H1 (cell line): ENCODE measurements at regions not wholly inside any gene's neighbourhood (a gene's known extent, or its start where the extent isn't known, plus 50 kb on each side); places are given as distances from the start of the nearest gene placed in this dataset.

ENCODE experiments used
- CTCF ChIA-PET: fragments of 300-600 bp; sonication (Branson Sonifier 250); formaldehyde crosslinking; loops from one replicate; lab custom pipeline; 2021; ENCODE audit not compliant: partially characterized antibody; lab: Charles Lee
- POLR2A ChIA-PET: fragments of 300-600 bp; sonication (Branson Sonifier 250); formaldehyde crosslinking; loops from one replicate; lab custom pipeline; 2021; ENCODE audit warnings: inconsistent platforms; ENCODE audit not compliant: partially characterized antibody; lab: Charles Lee
- DNase-seq, 2 experiments: peaks; one replicate each; pipeline versions ENCODE4 v3.0.0 to v3.0.0-alpha.2; 2010 to 2022; ENCODE audit warnings: low spot score in 2 of 2, low read depth in 1 of 2, mixed read lengths in 1 of 2
- FAIRE-seq: peaks from 2 replicates; lab custom pipeline; 2011; peaks lifted over from hg19 to GRCh38; lab: Jason Lieb, UNC
- H2AFZ ChIP-seq: 2 replicates; pipeline ENCODE4 v1.8.1; 2012; ENCODE audit warnings: low read length, inconsistent platforms
- H2AK5ac ChIP-seq: 2 replicates; pipeline ENCODE4 v1.6.1; 2013; ENCODE audit warnings: low read depth, low read length
- H2BK120ac ChIP-seq: replicated peaks from 2 replicates; pipeline ENCODE3; 2013; ENCODE audit warnings: low read depth, low read length, inconsistent platforms
- H2BK12ac ChIP-seq: 2 replicates; pipeline ENCODE4 v1.6.1; 2013; ENCODE audit warnings: low read depth, low read length
- H2BK15ac ChIP-seq: 2 replicates; pipeline ENCODE4 v1.6.1; 2013; ENCODE audit warnings: low read length
- H2BK20ac ChIP-seq: 2 replicates; pipeline ENCODE4 v1.6.1; 2013; ENCODE audit warnings: low read length
- H2BK5ac ChIP-seq: 2 replicates; pipeline ENCODE4 v1.6.1; 2013; ENCODE audit warnings: low read depth, low read length
- H3K14ac ChIP-seq: 2 replicates; pipeline ENCODE4 v1.6.1; 2013; ENCODE audit warnings: inconsistent platforms; ENCODE audit not compliant: insufficient read length
- H3K18ac ChIP-seq: 2 replicates; pipeline ENCODE4 v1.6.1; 2013; ENCODE audit warnings: low read length; ENCODE audit errors: extremely low read depth
- H3K23ac ChIP-seq: 2 replicates; pipeline ENCODE4 v1.6.1; 2013; ENCODE audit warnings: inconsistent platforms; ENCODE audit not compliant: insufficient read length
- H3K23me2 ChIP-seq: 2 replicates; pipeline ENCODE4 v1.6.1; 2013; ENCODE audit warnings: low read depth, low read length
- H3K27ac ChIP-seq: 2 replicates; pipeline ENCODE4 v1.6.1; 2011; ENCODE audit warnings: low read depth, low read length, inconsistent platforms
- H3K27me3 ChIP-seq, 4 experiments: replicated peaks in 1 of 4; 1 replicate in 1 of 4; 2 replicates in 3 of 4; pipeline versions ENCODE4 v1.6.1 to v1.8.1; 2011 to 2013; ENCODE audit warnings: low read length in 3 of 4, mild to moderate bottlenecking in 3 of 4, inconsistent platforms in 2 of 4, mixed read lengths in 2 of 4, moderate library complexity in 1 of 4; ENCODE audit not compliant: control insufficient read depth in 3 of 4, insufficient read depth in 3 of 4; ENCODE audit errors: extremely low read depth in 1 of 4
- H3K36me3 ChIP-seq, 4 experiments: 2 replicates each; pipeline versions ENCODE4 v1.6.1 to v1.8.1; 2011 to 2013; ENCODE audit warnings: mild to moderate bottlenecking in 4 of 4, low read length in 3 of 4, moderate library complexity in 2 of 4, control low read depth in 1 of 4, inconsistent platforms in 1 of 4; ENCODE audit not compliant: insufficient read depth in 4 of 4, control insufficient read depth in 2 of 4
- H3K4ac ChIP-seq: replicated peaks from 2 replicates; pipeline ENCODE3; 2013; ENCODE audit warnings: low read length, low read depth, mixed read lengths, inconsistent platforms; ENCODE audit not compliant: insufficient read length
- H3K4me1 ChIP-seq, 4 experiments: replicated peaks in 1 of 4; 1 replicate in 1 of 4; 2 replicates in 3 of 4; pipeline versions ENCODE4 v1.6.1 to v1.8.1; 2011 to 2013; ENCODE audit warnings: low read length in 3 of 4, inconsistent platforms in 2 of 4, mixed read lengths in 1 of 4; ENCODE audit not compliant: insufficient read depth in 4 of 4, control insufficient read depth in 3 of 4
- H3K4me2 ChIP-seq, 2 experiments: 2 replicates each; pipeline versions ENCODE4 v1.6.1 to v1.8.1; 2011 to 2013; ENCODE audit warnings: low read depth in 2 of 2, low read length in 2 of 2, control low read depth in 1 of 2, inconsistent platforms in 1 of 2, mild to moderate bottlenecking in 1 of 2; ENCODE audit not compliant: insufficient read depth in 1 of 2
- H3K4me3 ChIP-seq, 4 experiments: fragments of 200-600, 300-600 bp in 1 of 4; sonication (generic), shearing (Covaris generic), sonication (Bioruptor Twin) in 1 of 4; 2 replicates each; pipeline versions ENCODE4 v1.5.1 to v1.8.1; 2011 to 2016; ENCODE audit warnings: low read length in 4 of 4, low read depth in 3 of 4, control low read depth in 2 of 4, inconsistent platforms in 2 of 4, mild to moderate bottlenecking in 2 of 4, mixed read lengths in 1 of 4, moderate library complexity in 1 of 4; ENCODE audit not compliant: insufficient read depth in 2 of 4; ENCODE audit errors: extremely low read depth in 1 of 4
- H3K56ac ChIP-seq: replicated peaks from 2 replicates; pipeline ENCODE3; 2013; ENCODE audit warnings: low read depth, mild to moderate bottlenecking, mixed read lengths, low read length, inconsistent platforms; ENCODE audit not compliant: insufficient read length
- H3K79me1 ChIP-seq: 2 replicates; pipeline ENCODE4 v1.6.1; 2013; ENCODE audit warnings: low read depth, low read length, control low read depth
- H3K79me2 ChIP-seq, 2 experiments: 2 replicates each; pipeline versions ENCODE4 v1.6.1 to v1.8.1; 2012 to 2013; ENCODE audit warnings: low read length in 2 of 2, mild to moderate bottlenecking in 2 of 2, inconsistent platforms in 1 of 2; ENCODE audit not compliant: insufficient read depth in 2 of 2, control insufficient read depth in 1 of 2
- H3K9ac ChIP-seq, 4 experiments: replicated peaks in 1 of 4; 1 replicate in 1 of 4; 2 replicates in 3 of 4; pipeline versions ENCODE4 v1.6.1 to v1.8.1; 2011 to 2013; ENCODE audit warnings: low read depth in 3 of 4, low read length in 3 of 4, control low read depth in 2 of 4, mild to moderate bottlenecking in 2 of 4, moderate library complexity in 2 of 4, inconsistent platforms in 1 of 4; ENCODE audit errors: extremely low read depth in 1 of 4
- H3K9me3 ChIP-seq, 2 experiments: 2 replicates each; pipeline versions ENCODE4 v1.6.1 to v1.8.1; 2012 to 2013; ENCODE audit warnings: mild to moderate bottlenecking in 2 of 2, moderate library complexity in 2 of 2, control low read depth in 1 of 2, inconsistent platforms in 1 of 2, low read depth in 1 of 2, low read length in 1 of 2, mixed read lengths in 1 of 2; ENCODE audit not compliant: insufficient read depth in 2 of 2
- H4K20me1 ChIP-seq, 2 experiments: replicated peaks in 1 of 2; 2 replicates each; pipeline versions ENCODE3 to v1.8.1; 2011 to 2013; ENCODE audit warnings: inconsistent platforms in 2 of 2, low read length in 2 of 2, mild to moderate bottlenecking in 1 of 2; ENCODE audit not compliant: insufficient read depth in 2 of 2, control insufficient read depth in 1 of 2
- H4K5ac ChIP-seq: 2 replicates; pipeline ENCODE4 v1.6.1; 2013; ENCODE audit warnings: low read length, low read depth, mixed read lengths, inconsistent platforms; ENCODE audit not compliant: insufficient read length
- H4K8ac ChIP-seq: 2 replicates; pipeline ENCODE4 v1.8.0; 2013; ENCODE audit warnings: mild to moderate bottlenecking, moderate library complexity, low read length, inconsistent platforms; ENCODE audit not compliant: insufficient read depth; ENCODE audit errors: extremely low read depth
- H4K91ac ChIP-seq: replicated peaks from 2 replicates; pipeline ENCODE3; 2013; ENCODE audit warnings: low read length, mixed read lengths, inconsistent platforms; ENCODE audit not compliant: insufficient read length
- MAFK ChIP-seq: IDR thresholded peaks from 2 replicates; pipeline ENCODE4 v1.6.1; 2012; ENCODE audit warnings: low read depth, mild to moderate bottlenecking, improper control_type of control experiment, low read length
- POU5F1 ChIP-seq: IDR thresholded peaks from 2 replicates; pipeline ENCODE4 v1.6.1; 2011; ENCODE audit warnings: low read depth, mild to moderate bottlenecking, low read length, moderate library complexity
- RAD21 ChIP-seq, 2 experiments: IDR thresholded peaks in 1 of 2; conservative IDR thresholded peaks in 1 of 2; 2 replicates each; pipeline ENCODE4 v1.6.1; 2011; ENCODE audit warnings: low read depth in 2 of 2, low read length in 2 of 2, improper control_type of control experiment in 1 of 2, inconsistent platforms in 1 of 2, mild to moderate bottlenecking in 1 of 2, moderate library complexity in 1 of 2
- SIN3A ChIP-seq, 2 experiments: IDR thresholded peaks in 1 of 2; conservative IDR thresholded peaks in 1 of 2; 2 replicates each; pipeline ENCODE4 v1.6.1; 2011 to 2012; ENCODE audit warnings: low read length in 2 of 2, improper control_type of control experiment in 1 of 2, low read depth in 1 of 2, mild to moderate bottlenecking in 1 of 2
- SRF ChIP-seq: IDR thresholded peaks from 2 replicates; pipeline ENCODE4 v1.6.1; 2011; ENCODE audit warnings: mild to moderate bottlenecking, low read depth, low read length, moderate library complexity
- WGBS, 2 experiments: shearing (Covaris generic) in 1 of 2; methylation state at CpG; one replicate each; pipeline versions ENCODE4 v1.1.6 to v1.1.7; 2013 to 2015; ENCODE audit warnings: low lambda C conversion rate in 2 of 2, mixed read lengths in 2 of 2, inconsistent platforms in 1 of 2, low coverage in 1 of 2, missing lambda C conversion rate in 1 of 2; ENCODE audit not compliant: insufficient replicate concordance in 2 of 2, insufficient coverage in 1 of 2, insufficient read length in 1 of 2; ENCODE audit errors: extremely low coverage in 1 of 2, missing lambda C conversion rate in 1 of 2; 5-methylcytosine and 5-hydroxymethylcytosine counted together
- TF ChIP-seq, protein P1 (sequence below): IDR thresholded peaks from 2 replicates; pipeline ENCODE4 v1.6.1; 2012; ENCODE audit warnings: inconsistent platforms

DNA sequence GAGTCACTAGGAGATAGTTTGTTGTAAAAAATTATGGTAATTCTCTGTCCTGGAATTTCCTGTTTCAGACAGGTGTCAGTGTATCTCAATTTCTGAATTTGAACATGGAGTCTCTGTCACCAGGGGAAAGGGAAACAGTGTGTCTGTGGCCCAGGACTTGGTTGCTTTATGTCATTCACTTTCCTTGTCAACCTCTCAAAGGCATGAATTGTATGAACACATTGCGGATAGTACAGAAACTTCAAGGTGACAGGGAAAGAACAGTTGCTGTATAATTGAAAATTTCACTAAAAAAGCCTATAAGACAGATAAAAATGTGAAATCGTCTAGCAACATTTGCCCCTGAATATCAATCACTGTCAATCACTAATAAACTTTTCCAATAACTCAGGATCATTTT is 175.0 kb upstream of the DPH6 start:
- no peak for TF ChIP-seq POU5F1
- TF ChIP-seq SRF, result no peak
- TF ChIP-seq RAD21 (IDR thresholded peaks at IDR 0.05 in 1 of 2, conservative IDR thresholded peaks at IDR 0.05 in 1 of 2; ENCODE audit: low read depth in 2 of 2, low read length in 2 of 2), result no peak
- no peak for TF ChIP-seq SIN3A (conservative IDR thresholded peaks at IDR 0.05 in 1 of 2, IDR thresholded peaks at IDR 0.05 in 1 of 2; ENCODE audit: low read depth in 1 of 2, low read length in 2 of 2)
- TF ChIP-seq MAFK, result no peak
- TF ChIP-seq, protein P1, sequence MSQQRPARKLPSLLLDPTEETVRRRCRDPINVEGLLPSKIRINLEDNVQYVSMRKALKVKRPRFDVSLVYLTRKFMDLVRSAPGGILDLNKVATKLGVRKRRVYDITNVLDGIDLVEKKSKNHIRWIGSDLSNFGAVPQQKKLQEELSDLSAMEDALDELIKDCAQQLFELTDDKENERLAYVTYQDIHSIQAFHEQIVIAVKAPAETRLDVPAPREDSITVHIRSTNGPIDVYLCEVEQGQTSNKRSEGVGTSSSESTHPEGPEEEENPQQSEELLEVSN, result no peak

More for the DNA sequence above, 175.0 kb upstream of the DPH6 start:
- no peak overlapping the region for H3K9ac ChIP-seq
- ChIA-PET CTCF (no interaction called here), POLR2A (no interaction called here)
- H3K79me1 ChIP-seq, result no peaks in the 10 kb centered on the region
- no peak overlapping the region for H2AFZ ChIP-seq
- DNase-seq (no peak), FAIRE-seq (no peak)
- H2AK5ac ChIP-seq, result no peak overlapping the region
- no peak overlapping the region for H3K14ac ChIP-seq
- H3K18ac ChIP-seq, result no peak overlapping the region
- no peak overlapping the region for H2BK20ac ChIP-seq
- H3K27me3 ChIP-seq, result no peaks in the 10 kb centered on the region
- H3K36me3 ChIP-seq, result no peaks in the 10 kb centered on the region
- no peak overlapping the region for H4K5ac ChIP-seq
- H3K4me1 ChIP-seq, result 0 out of 7 replicates have a peak, but pooled peaks cover 0 to 3% (median 0%) of the 10 kb centered on the region in 4 experiments
- H2BK12ac ChIP-seq, result no peak overlapping the region
- no peak overlapping the region for H3K27ac ChIP-seq
- no peak overlapping the region for H2BK15ac ChIP-seq
- H3K56ac ChIP-seq, result no peak overlapping the region
- 84% methylated on average over 2 of the region's 2 CpGs; no CpG with 5 or more reads in 1 of the 2 experiments for WGBS, 2 experiments
- H3K23me2 ChIP-seq, result no peaks in the 10 kb centered on the region
- no peak overlapping the region for H3K4ac ChIP-seq
- no peak overlapping the region for H3K4me2 ChIP-seq
- no peak overlapping the region for H2BK5ac ChIP-seq
- no peaks in the 10 kb centered on the region for H3K79me2 ChIP-seq
- H4K8ac ChIP-seq, result no peak overlapping the region
- H4K91ac ChIP-seq, result no peak overlapping the region
- H3K23ac ChIP-seq, result no peak overlapping the region
- no peaks in the 10 kb centered on the region for H3K9me3 ChIP-seq
- H3K4me3 ChIP-seq, result no peak overlapping the region
- no peak overlapping the region for H2BK120ac ChIP-seq
- no peaks in the 10 kb centered on the region for H4K20me1 ChIP-seq
